WERI-Rb-1 (cell line): ENCODE measurements at regions not wholly inside any gene's neighbourhood (a gene's known extent, or its start where the extent isn't known, plus 50 kb on each side); places are given as distances from the start of the nearest gene placed in this dataset.

Experiments used
- DNase-seq: peaks from one replicate; pipeline ENCODE4 v3.0.0-alpha.2; 2020
- H3K27ac ChIP-seq: fragments of 250-450 bp; sonication (Bioruptor Pico); 2 replicates; pipeline ENCODE4 v1.5.1; 2020; ENCODE audit warnings: mild to moderate bottlenecking, moderate library complexity
- H3K27me3 ChIP-seq: fragments of 250-450 bp; sonication (Bioruptor Pico); 2 replicates; pipeline ENCODE4 v1.5.1; 2021; ENCODE audit warnings: mild to moderate bottlenecking, low read depth, moderate library complexity; ENCODE audit not compliant: insufficient read depth, severe bottlenecking
- H3K36me3 ChIP-seq: fragments of 250-450 bp; sonication (Bioruptor Pico); 2 replicates; pipeline ENCODE4 v1.5.1; 2020; ENCODE audit warnings: mild to moderate bottlenecking, moderate library complexity
- H3K4me3 ChIP-seq: 2 replicates; pipeline ENCODE4 v1.5.1; 2011; ENCODE audit warnings: low read depth, mild to moderate bottlenecking, control low read depth, low read length
- H3K9me3 ChIP-seq: fragments of 250-450 bp; sonication (Bioruptor Pico); 2 replicates; pipeline ENCODE4 v1.5.1; 2021; ENCODE audit warnings: mild to moderate bottlenecking, moderate library complexity; ENCODE audit not compliant: severe bottlenecking
- CTCF ChIP-seq: IDR thresholded peaks from 2 replicates; pipeline ENCODE4 v1.5.1; 2011; ENCODE audit warnings: low read depth, mild to moderate bottlenecking, control low read depth, inconsistent platforms, low read length

- no peak for TF ChIP-seq CTCF
- Histone ChIP-seq H3K4me3 (no peak overlapping the region), H3K36me3 (no peaks in the 10 kb centered on the region), H3K9me3 (no peaks in the 10 kb centered on the region), H3K27ac (no peak overlapping the region), H3K27me3 (no peaks in the 10 kb centered on the region)
- DNase-seq, result no peak
Observed at GRCh38 chr1:69421286-69421685, 146.4 kb upstream of the LRRC7 start.

- Histone ChIP-seq H3K36me3 (no peaks in the 10 kb centered on the region), H3K27me3 (no peaks in the 10 kb centered on the region), H3K9me3 (no peaks in the 10 kb centered on the region), H3K4me3 (no peak overlapping the region), H3K27ac (no peak overlapping the region)
- no peak for TF ChIP-seq CTCF
- no peak for DNase-seq
Observed at GRCh38 chr1:69425871-69426270, 141.9 kb upstream of the LRRC7 start.

GRCh38 chr1:69426401-69426800 lies 141.3 kb upstream of the LRRC7 start:
- Histone ChIP-seq H3K9me3 (no peaks in the 10 kb centered on the region), H3K36me3 (no peaks in the 10 kb centered on the region), H3K27me3 (no peaks in the 10 kb centered on the region), H3K4me3 (no peak overlapping the region), H3K27ac (no peak overlapping the region)
- no peak for TF ChIP-seq CTCF
- no peak for DNase-seq

GRCh38 chr1:69433073-69433472 lies 134.6 kb upstream of the LRRC7 start:
- Histone ChIP-seq H3K4me3 (no peak overlapping the region), H3K9me3 (no peaks in the 10 kb centered on the region), H3K27me3 (no peaks in the 10 kb centered on the region), H3K36me3 (no peaks in the 10 kb centered on the region), H3K27ac (no peak overlapping the region)
- TF ChIP-seq CTCF, result no peak
- DNase-seq, result no peak

- H3K36me3 ChIP-seq, result no peaks in the 10 kb centered on the region
- H3K27me3 ChIP-seq, result no peaks in the 10 kb centered on the region
- no peak overlapping the region for H3K27ac ChIP-seq
- no peak for DNase-seq
- no peaks in the 10 kb centered on the region for H3K9me3 ChIP-seq
- H3K4me3 ChIP-seq, result no peak overlapping the region
- no peak for TF ChIP-seq CTCF
Observed at GRCh38 chr1:69436151-69436550, 131.6 kb upstream of the LRRC7 start.

- Histone ChIP-seq H3K36me3 (no peaks in the 10 kb centered on the region), H3K27me3 (no peaks in the 10 kb centered on the region), H3K9me3 (no peaks in the 10 kb centered on the region), H3K4me3 (no peak overlapping the region), H3K27ac (no peak overlapping the region)
- TF ChIP-seq CTCF, result no peak
- no peak for DNase-seq
Observed at GRCh38 chr1:69438056-69438795, 129.5 kb upstream of the LRRC7 start.
